Smooth muscle cell (in vitro differentiated cells): ENCODE measurements at regions not wholly inside any gene's neighbourhood (a gene's known extent, or its start where the extent isn't known, plus 50 kb on each side); places are given as distances from the start of the nearest gene placed in this dataset.

Source experiments
- DNase-seq: peaks from one replicate; lab custom pipeline; 2025; ENCODE audit not compliant: unreplicated experiment; lab: John Stamatoyannopoulos, UW
- H2AFZ ChIP-seq: fragments of 200-600 bp; sonication (generic); 2 replicates; pipeline ENCODE4 v1.6.0; 2016; ENCODE audit warnings: antibody characterized with exemption, low read depth, mild to moderate bottlenecking
- H3F3A ChIP-seq: fragments of 200-600 bp; sonication (generic); 2 replicates; pipeline ENCODE4 v1.6.0; 2017; ENCODE audit warnings: antibody characterized with exemption, low read depth
- H3K27ac ChIP-seq: fragments of 200-600 bp; sonication (generic); 2 replicates; pipeline ENCODE4 v1.5.1; 2016; ENCODE audit warnings: low read depth, mild to moderate bottlenecking
- H3K27me3 ChIP-seq: fragments of 200-600 bp; sonication (generic); 2 replicates; pipeline ENCODE4 v1.6.1; 2016; ENCODE audit warnings: low read depth, mild to moderate bottlenecking
- H3K36me3 ChIP-seq: fragments of 200-600 bp; sonication (generic); 2 replicates; pipeline ENCODE4 v1.5.1; 2016; ENCODE audit warnings: low read depth
- H3K4me1 ChIP-seq: fragments of 200-600 bp; sonication (generic); 2 replicates; pipeline ENCODE4 v1.5.1; 2016; ENCODE audit warnings: low read depth
- H3K4me2 ChIP-seq: fragments of 200-600 bp; sonication (generic); 2 replicates; pipeline ENCODE4 v1.6.0; 2016; ENCODE audit warnings: mild to moderate bottlenecking
- H3K4me3 ChIP-seq: fragments of 200-600 bp; sonication (generic); 2 replicates; pipeline ENCODE4 v1.5.1; 2016; ENCODE audit warnings: mild to moderate bottlenecking
- H3K79me2 ChIP-seq: fragments of 200-600 bp; sonication (generic); 2 replicates; pipeline ENCODE4 v1.6.0; 2016; ENCODE audit warnings: low read depth, mild to moderate bottlenecking
- H3K9ac ChIP-seq: fragments of 200-600 bp; sonication (generic); 2 replicates; pipeline ENCODE4 v1.6.0; 2016; ENCODE audit warnings: low read depth
- H3K9me3 ChIP-seq: fragments of 200-600 bp; sonication (generic); replicated peaks from 2 replicates; pipeline ENCODE4 v1.5.1; 2016; ENCODE audit warnings: low read depth
- H4K20me1 ChIP-seq: fragments of 200-600 bp; sonication (generic); 2 replicates; pipeline ENCODE4 v1.6.0; 2016; ENCODE audit warnings: low read depth
- CTCF ChIP-seq: fragments of 200-600 bp; sonication (generic); IDR thresholded peaks from 2 replicates; pipeline ENCODE4 v1.5.1; 2017; ENCODE audit warnings: borderline replicate concordance, mild to moderate bottlenecking, antibody characterized with exemption; ENCODE audit not compliant: insufficient read depth, poor library complexity, severe bottlenecking
- WGBS: methylation state at CpG from one replicate; pipeline ENCODE4 v1.1.7; 2016; ENCODE audit warnings: low lambda C conversion rate; 5-methylcytosine and 5-hydroxymethylcytosine counted together

GRCh38 chr9:99555792-99556191 is 265.9 kb upstream of the NR4A3 start:
- Histone ChIP-seq H2AFZ (no peak overlapping the region), H4K20me1 (no peaks in the 10 kb centered on the region), H3K4me3 (no peak overlapping the region), H3K36me3 (no peaks in the 10 kb centered on the region), H3K27ac (no peak overlapping the region), H3K4me1 (no peaks in the 10 kb centered on the region), H3K27me3 (no peaks in the 10 kb centered on the region), H3K4me2 (no peak overlapping the region), H3K9ac (no peak overlapping the region), H3K9me3 (peaks cover 4% of the 10 kb centered on the region), H3K79me2 (no peaks in the 10 kb centered on the region), H3F3A (no peaks in the 10 kb centered on the region)
- no peak for DNase-seq
- TF ChIP-seq CTCF: no peak
- WGBS: 69% methylated on average over 4 of the region's 4 CpGs

GRCh38 chr9:99556998-99557397 is 264.7 kb upstream of the NR4A3 start:
- Histone ChIP-seq H3K36me3 (no peaks in the 10 kb centered on the region), H4K20me1 (no peaks in the 10 kb centered on the region), H2AFZ (no peak overlapping the region), H3K4me2 (no peak overlapping the region), H3K9me3 (no peaks in the 10 kb centered on the region), H3K4me3 (no peak overlapping the region), H3F3A (no peaks in the 10 kb centered on the region), H3K27ac (no peak overlapping the region), H3K27me3 (no peaks in the 10 kb centered on the region), H3K79me2 (no peaks in the 10 kb centered on the region), H3K9ac (no peak overlapping the region), H3K4me1 (no peaks in the 10 kb centered on the region)
- no peak for DNase-seq
- 90% methylated on average over 3 of the region's 3 CpGs for WGBS
- no peak for TF ChIP-seq CTCF

- H3K27ac ChIP-seq: no peak overlapping the region
- WGBS: 81% methylated on average over 2 of the region's 2 CpGs
- no peak overlapping the region for H3K4me2 ChIP-seq
- no peak overlapping the region for H3K9ac ChIP-seq
- H4K20me1 ChIP-seq: no peaks in the 10 kb centered on the region
- no peaks in the 10 kb centered on the region for H3K79me2 ChIP-seq
- no peak for DNase-seq
- no peaks in the 10 kb centered on the region for H3K36me3 ChIP-seq
- no peak overlapping the region for H2AFZ ChIP-seq
- no peak for TF ChIP-seq CTCF
- no peak overlapping the region for H3K4me3 ChIP-seq
- H3K4me1 ChIP-seq: no peaks in the 10 kb centered on the region
- no peaks in the 10 kb centered on the region for H3K9me3 ChIP-seq
- no peaks in the 10 kb centered on the region for H3F3A ChIP-seq
- no peaks in the 10 kb centered on the region for H3K27me3 ChIP-seq
Measured at GRCh38 chr9:99557816-99558215, 263.9 kb upstream of the NR4A3 start.

- H3K79me2 ChIP-seq: no peaks in the 10 kb centered on the region
- no peak overlapping the region for H3K4me2 ChIP-seq
- no peaks in the 10 kb centered on the region for H3F3A ChIP-seq
- no peaks in the 10 kb centered on the region for H3K36me3 ChIP-seq
- no peaks in the 10 kb centered on the region for H3K9me3 ChIP-seq
- H4K20me1 ChIP-seq: no peaks in the 10 kb centered on the region
- peaks cover 5% of the 10 kb centered on the region for H3K4me1 ChIP-seq
- DNase-seq: no peak
- H3K4me3 ChIP-seq: no peak overlapping the region
- no peak overlapping the region for H3K27ac ChIP-seq
- H3K9ac ChIP-seq: no peak overlapping the region
- WGBS: 90% methylated on average over 1 of the region's 1 CpG
- H3K27me3 ChIP-seq: peaks cover under 1% of the 10 kb centered on the region
- no peak overlapping the region for H2AFZ ChIP-seq
- TF ChIP-seq CTCF: no peak
Measured at GRCh38 chr9:99559776-99560175, 261.9 kb upstream of the NR4A3 start.
